ENCODE measurements at regions not wholly inside any gene's neighbourhood (a gene's known extent, or its start where the extent isn't known, plus 50 kb on each side); places are given as distances from the start of the nearest gene placed in this dataset.
A peak's percentile ranks its signal among the peaks of the same experiment; 100 is the strongest.

DNA sequence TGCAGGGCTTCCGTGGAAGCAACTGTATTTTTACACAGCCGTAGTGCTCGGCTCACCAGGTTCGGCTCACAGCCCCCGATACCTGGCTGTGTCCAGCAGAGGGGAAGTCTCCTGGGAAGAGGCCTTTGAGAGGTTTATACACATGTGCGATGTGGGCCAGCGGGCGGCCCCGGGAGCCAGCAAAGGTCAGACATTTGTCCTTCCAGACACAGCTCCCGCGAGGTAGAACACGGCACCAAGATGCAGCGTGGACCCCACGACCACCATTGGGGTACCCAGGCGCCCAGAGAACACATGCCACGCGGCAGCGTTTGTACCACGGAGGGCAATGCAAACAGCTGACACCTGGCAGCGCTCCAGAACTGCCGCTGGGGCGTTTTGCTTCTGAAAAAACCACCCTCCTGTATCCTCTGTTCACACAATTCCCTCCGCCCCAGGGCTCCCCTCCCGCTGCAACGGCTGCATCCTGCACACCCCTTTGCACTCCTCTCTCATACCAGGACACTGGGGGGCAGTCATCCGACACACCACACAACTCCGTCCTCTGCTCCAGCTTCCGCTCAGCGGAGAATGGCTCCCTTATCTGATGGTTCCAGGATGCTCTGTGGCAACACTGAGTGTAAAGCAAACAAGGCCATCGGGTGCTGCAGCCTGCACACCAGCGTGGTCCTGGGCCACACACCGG lies 235.3 kb downstream of the SYK start:
- Histone ChIP-seq H3K27me3 (no peaks in the 10 kb centered on the region), H3K9me3 (no peaks in the 10 kb centered on the region), H3K27ac (peak overlapping the region in 1 of 2 donors; percentile 68), H3K4me3 (peak overlapping the region in 1 of 3 donors; percentile 35), H3K36me3 (no peaks in the 10 kb centered on the region), H3K4me1 (peaks cover 0 to 5% of the 10 kb centered on the region in 2 donors)
- peak; percentile 58 to 71 for DNase-seq (ENCODE audit: low spot score in 2 of 2)
- peak; percentile 23 to 75 (median 74) for TF ChIP-seq POLR2AphosphoS5 (IDR thresholded peaks at IDR 0.05)
- TF ChIP-seq, protein P1, sequence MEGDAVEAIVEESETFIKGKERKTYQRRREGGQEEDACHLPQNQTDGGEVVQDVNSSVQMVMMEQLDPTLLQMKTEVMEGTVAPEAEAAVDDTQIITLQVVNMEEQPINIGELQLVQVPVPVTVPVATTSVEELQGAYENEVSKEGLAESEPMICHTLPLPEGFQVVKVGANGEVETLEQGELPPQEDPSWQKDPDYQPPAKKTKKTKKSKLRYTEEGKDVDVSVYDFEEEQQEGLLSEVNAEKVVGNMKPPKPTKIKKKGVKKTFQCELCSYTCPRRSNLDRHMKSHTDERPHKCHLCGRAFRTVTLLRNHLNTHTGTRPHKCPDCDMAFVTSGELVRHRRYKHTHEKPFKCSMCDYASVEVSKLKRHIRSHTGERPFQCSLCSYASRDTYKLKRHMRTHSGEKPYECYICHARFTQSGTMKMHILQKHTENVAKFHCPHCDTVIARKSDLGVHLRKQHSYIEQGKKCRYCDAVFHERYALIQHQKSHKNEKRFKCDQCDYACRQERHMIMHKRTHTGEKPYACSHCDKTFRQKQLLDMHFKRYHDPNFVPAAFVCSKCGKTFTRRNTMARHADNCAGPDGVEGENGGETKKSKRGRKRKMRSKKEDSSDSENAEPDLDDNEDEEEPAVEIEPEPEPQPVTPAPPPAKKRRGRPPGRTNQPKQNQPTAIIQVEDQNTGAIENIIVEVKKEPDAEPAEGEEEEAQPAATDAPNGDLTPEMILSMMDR (IDR thresholded peaks at IDR 0.05), result peak; percentile 31 to 58 (median 50)
- TF ChIP-seq POLR2A (IDR thresholded peaks at IDR 0.05), result no peak
- intact Hi-C loops (cut with DNase I; ENCODE audit: low total_unique reads), result loop anchor here (10.0 kb wide), 1 partner anchor 388 kb away; the partner anchor contains the start of gene NFIL3

DNA sequence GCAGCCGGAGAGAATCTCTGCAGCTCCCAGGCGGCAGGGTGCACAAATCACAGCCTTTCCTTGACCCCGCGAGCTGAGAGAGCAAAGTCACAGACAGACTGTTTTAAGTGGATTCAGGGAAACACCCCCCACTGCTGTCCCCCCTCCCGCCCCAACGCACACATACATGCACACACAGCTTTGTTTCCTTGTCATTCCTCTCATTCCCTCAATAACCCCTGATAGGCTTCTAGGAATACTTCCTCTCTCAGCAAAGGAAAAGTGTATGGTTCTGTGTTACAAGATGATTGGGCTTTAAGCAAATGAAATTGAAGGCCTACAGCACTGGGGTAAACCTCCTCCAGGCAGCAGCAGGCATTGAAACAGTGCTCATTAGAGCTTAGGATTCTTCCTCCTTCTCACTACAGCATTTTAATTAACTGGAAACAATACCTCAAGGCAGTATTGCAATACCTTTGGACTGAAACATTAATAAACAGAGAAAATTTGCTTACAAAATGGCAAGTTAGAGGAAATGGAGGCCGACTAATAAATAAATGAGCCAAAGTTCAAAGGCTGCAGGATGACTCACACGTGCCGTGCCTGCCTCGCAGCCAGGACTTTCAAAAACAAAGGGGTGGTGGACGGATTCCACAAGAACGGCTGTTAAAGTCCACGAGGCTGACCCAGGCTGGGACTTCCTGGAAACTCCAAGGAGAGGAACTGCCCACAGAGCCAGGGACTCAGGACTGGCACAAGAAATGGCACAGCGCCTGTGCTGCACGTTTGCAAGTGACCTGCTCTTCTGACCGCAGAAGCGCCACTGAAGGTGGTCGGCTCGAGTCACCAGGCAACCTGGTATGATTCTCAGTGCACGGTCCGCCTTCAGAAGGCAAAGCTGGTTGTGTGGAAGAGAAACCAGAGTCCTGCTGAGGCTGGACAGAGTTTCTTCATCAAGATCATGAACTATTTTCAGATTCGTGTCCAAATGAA lies 236.2 kb downstream of the SYK start:
- DNase-seq (ENCODE audit: low spot score in 2 of 2), result peak in 1 of 2 donors; percentile 44
- intact Hi-C loops (cut with DNase I; ENCODE audit: low total_unique reads), result loop anchor here (10.0 kb wide), 1 partner anchor 387 kb away; the partner anchor contains the start of gene NFIL3

GRCh38 chr9:91038483-91039124 lies 237.0 kb downstream of the SYK start:
- Histone ChIP-seq H3K27me3 (no peaks in the 10 kb centered on the region), H3K4me3 (no peak overlapping the region), H3K9me3 (no peaks in the 10 kb centered on the region), H3K27ac (peak overlapping the region; percentile 50 to 72), H3K36me3 (no peaks in the 10 kb centered on the region), H3K4me1 (peaks cover 0 to 5% of the 10 kb centered on the region in 2 donors)
- TF ChIP-seq POLR2AphosphoS5 (IDR thresholded peaks at IDR 0.05), result no peak
- no peak for TF ChIP-seq POLR2A (IDR thresholded peaks at IDR 0.05)
- TF ChIP-seq, protein P1 (IDR thresholded peaks at IDR 0.05), result no peak
- intact Hi-C loops (cut with DNase I; ENCODE audit: low total_unique reads), result loop anchor here (10.0 kb wide), 1 partner anchor 386 kb away; the partner anchor contains the start of gene NFIL3
- no peak for DNase-seq (ENCODE audit: low spot score in 2 of 2)

More for the DNA sequence above, 236.2 kb downstream of the SYK start:
- peak overlapping the region; percentile 50 to 72 for H3K27ac ChIP-seq
- no peaks in the 10 kb centered on the region for H3K27me3 ChIP-seq
- TF ChIP-seq POLR2A (IDR thresholded peaks at IDR 0.05) (no peak), POLR2AphosphoS5 (IDR thresholded peaks at IDR 0.05) (peak in 2 of 3 donors; percentile 82 to 85)
- no peaks in the 10 kb centered on the region for H3K9me3 ChIP-seq
- peaks cover 0 to 5% of the 10 kb centered on the region in 2 donors for H3K4me1 ChIP-seq
- no peaks in the 10 kb centered on the region for H3K36me3 ChIP-seq
- peak overlapping the region in 1 of 3 donors; percentile 35 for H3K4me3 ChIP-seq

GRCh38 chr9:91039125-91039834 lies 237.7 kb downstream of the SYK start:
- H3K27ac ChIP-seq, result peak overlapping the region in 1 of 2 donors; percentile 3
- TF ChIP-seq POLR2AphosphoS5 (IDR thresholded peaks at IDR 0.05), result no peak
- DNase-seq (ENCODE audit: low spot score in 2 of 2), result no peak
- H3K27me3 ChIP-seq, result no peaks in the 10 kb centered on the region
- H3K4me1 ChIP-seq, result peaks cover 0 to 5% of the 10 kb centered on the region in 2 donors
- H3K4me3 ChIP-seq, result no peak overlapping the region
- no peaks in the 10 kb centered on the region for H3K36me3 ChIP-seq
- intact Hi-C loops (cut with DNase I; ENCODE audit: low total_unique reads), result loop anchor here (10.0 kb wide), 1 partner anchor 386 kb away; the partner anchor contains the start of gene NFIL3
- H3K9me3 ChIP-seq, result no peaks in the 10 kb centered on the region

DNA sequence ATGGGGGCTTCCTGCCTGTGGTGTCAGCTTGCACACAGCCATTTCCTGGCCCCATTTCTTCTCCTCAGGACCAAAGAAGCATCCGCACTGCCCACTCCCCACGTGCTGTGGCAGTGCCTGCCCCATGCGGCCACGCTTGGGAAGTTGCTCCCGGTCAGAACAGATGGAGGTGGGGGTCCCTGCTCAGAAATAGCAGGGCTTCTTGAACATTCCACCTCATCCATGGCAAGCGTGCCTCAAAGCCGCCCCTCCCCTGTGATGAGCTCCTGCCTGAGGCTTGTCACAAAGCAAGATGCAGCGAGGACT lies 238.2 kb downstream of the SYK start:
- TF ChIP-seq POLR2A (IDR thresholded peaks at IDR 0.05), result no peak
- no peak for TF ChIP-seq POLR2AphosphoS5 (IDR thresholded peaks at IDR 0.05)
- TF ChIP-seq, protein P1 (IDR thresholded peaks at IDR 0.05), result no peak
- peaks cover 0 to 5% of the 10 kb centered on the region in 2 donors for H3K4me1 ChIP-seq
- H3K9me3 ChIP-seq, result no peaks in the 10 kb centered on the region
- H3K4me3 ChIP-seq, result no peak overlapping the region
- no peaks in the 10 kb centered on the region for H3K27me3 ChIP-seq
- intact Hi-C loops (cut with DNase I; ENCODE audit: low total_unique reads), result loop anchor here (10.0 kb wide), 1 partner anchor 385 kb away; the partner anchor contains the start of gene NFIL3
- H3K27ac ChIP-seq, result no peak overlapping the region
- no peaks in the 10 kb centered on the region for H3K36me3 ChIP-seq
- DNase-seq (ENCODE audit: low spot score in 2 of 2), result no peak

Measured in breast epithelium (tissue), 4 donors.